LNCAP (cell line): ENCODE measurements at regions not wholly inside any gene's neighbourhood (a gene's known extent, or its start where the extent isn't known, plus 50 kb on each side); places are given as distances from the start of the nearest gene placed in this dataset.

Experiments
- TF ChIP-seq, protein P1 (sequence below): fragments of 450-650 bp; IDR thresholded peaks from 2 replicates; pipeline ENCODE4 v1.5.1; 2017; ENCODE audit warnings: mild to moderate bottlenecking

GRCh38 chr2:176388861-176389260 lies 119.6 kb downstream of the MTX2 start:
- TF ChIP-seq, protein P1, sequence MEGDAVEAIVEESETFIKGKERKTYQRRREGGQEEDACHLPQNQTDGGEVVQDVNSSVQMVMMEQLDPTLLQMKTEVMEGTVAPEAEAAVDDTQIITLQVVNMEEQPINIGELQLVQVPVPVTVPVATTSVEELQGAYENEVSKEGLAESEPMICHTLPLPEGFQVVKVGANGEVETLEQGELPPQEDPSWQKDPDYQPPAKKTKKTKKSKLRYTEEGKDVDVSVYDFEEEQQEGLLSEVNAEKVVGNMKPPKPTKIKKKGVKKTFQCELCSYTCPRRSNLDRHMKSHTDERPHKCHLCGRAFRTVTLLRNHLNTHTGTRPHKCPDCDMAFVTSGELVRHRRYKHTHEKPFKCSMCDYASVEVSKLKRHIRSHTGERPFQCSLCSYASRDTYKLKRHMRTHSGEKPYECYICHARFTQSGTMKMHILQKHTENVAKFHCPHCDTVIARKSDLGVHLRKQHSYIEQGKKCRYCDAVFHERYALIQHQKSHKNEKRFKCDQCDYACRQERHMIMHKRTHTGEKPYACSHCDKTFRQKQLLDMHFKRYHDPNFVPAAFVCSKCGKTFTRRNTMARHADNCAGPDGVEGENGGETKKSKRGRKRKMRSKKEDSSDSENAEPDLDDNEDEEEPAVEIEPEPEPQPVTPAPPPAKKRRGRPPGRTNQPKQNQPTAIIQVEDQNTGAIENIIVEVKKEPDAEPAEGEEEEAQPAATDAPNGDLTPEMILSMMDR = no peak

DNA sequence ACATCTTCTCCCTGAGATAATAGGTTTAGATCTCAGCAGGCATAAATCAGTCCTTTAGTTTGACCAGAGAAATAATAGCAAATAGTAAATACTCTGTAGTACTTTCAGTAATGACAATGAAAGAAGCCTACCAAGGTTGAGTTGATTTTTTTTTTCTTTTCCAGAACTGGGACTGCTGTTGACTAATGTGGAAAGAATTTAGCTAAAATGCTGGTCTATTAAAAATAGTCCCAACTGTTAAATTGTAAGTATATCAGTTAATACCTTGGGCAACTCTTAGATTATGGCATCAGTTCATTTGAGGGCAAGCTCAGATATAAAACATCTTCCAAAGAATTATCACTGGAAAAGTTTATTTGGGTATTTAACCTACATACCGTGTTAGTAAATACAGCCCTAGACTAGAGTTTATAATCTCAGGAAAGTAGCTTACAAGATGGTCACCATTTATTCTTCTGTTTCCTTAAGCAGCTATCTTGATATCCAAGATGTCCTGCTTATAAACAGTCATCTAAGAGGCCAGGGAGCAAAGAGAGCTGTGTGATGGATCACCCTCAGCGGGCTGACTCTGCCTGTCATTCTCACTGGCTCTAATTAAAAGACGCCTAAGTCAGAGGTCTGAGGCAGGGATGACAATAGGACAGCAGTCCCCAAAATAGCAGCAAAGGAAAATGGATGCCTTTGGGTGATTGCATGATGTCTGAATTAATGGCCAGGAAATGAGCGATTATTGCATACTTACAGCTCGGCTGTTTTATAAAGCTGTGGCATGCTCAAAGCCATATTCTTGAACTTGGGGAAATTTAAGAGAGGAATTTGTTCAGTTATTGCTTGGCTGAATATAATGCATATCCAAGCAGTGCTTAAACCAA lies 121.3 kb downstream of the MTX2 start:
- TF ChIP-seq, protein P1 = no peak

- TF ChIP-seq, protein P1 = no peak
Measured at GRCh38 chr2:176391148-176391419, 121.8 kb downstream of the MTX2 start.

- TF ChIP-seq, protein P1 = no peak
Measured at GRCh38 chr2:176392249-176392648, 123.0 kb downstream of the MTX2 start.

- TF ChIP-seq, protein P1 = no peak
Measured at GRCh38 chr2:176392744-176393414, 123.6 kb downstream of the MTX2 start.

DNA sequence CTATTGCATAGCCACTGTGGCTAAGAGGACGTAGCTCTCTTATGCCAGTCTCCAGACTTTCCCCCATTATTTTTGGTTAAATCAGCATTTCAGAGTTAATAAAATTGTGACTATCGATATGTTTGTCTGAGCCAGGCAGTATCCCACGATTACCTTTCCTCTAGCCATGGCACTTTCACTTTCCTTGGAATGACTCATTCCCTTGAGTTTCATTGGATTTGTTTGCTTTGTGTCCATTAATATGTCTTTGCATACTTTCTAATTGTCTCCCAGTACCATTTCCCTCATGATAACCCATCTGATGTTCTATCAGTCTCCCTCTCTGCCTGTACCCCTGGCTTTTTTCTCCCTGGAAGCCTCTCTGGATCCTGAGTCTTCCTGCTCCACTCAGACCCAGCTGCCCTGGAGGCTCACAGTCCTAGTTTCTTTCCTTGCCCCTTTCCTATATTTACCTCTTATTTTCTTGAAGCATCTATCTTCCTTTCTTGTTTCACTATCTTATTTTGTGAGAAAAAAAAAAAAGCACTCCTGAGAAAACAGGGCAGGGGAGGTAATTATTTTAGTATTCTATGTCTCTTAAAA lies 126.1 kb downstream of the MTX2 start:
- TF ChIP-seq, protein P1 = no peak

DNA sequence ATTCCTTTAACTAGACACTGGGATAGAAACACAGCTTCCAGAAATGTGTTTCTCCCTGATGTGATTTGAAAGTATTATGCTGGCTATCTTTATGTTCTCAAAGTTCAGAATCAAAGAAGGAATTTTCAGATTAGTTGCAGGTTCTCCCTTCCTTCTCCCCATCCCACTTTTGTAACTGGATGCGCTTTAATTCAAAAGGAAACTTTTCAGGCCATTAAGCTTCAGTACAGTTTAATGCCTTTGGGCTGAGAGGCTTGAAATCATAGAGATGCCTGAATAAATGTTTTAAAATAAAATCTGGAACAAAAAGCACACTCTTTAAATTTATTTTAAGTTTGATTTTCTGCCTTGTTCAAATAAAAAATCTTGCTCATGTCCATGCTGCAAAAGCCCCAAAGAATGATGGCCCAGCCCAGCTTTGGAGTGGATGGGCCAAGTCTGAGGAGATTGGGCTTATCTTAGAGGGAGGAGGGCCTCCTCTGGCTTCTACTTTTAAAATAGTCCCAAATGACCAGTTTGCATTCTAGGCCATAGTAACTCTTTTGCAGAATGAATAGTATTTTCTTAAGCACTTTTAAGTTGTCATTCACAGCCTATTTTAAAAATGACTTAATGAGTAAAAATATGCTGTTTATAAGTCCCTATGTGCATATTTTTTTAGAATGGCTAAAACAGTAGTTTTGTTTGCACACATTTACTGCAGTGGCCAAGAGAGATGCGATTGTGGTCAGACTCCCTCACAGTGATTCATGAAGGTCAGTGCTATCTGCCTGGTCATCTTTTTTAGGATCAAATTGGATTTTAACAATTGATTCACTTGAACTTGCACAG lies 129.2 kb downstream of the MTX2 start:
- TF ChIP-seq, protein P1 = no peak
